Vagina (tissue), 2 donors: ENCODE measurements at regions not wholly inside any gene's neighbourhood (a gene's known extent, or its start where the extent isn't known, plus 50 kb on each side); places are given as distances from the start of the nearest gene placed in this dataset.

Source experiments
- DNase-seq, 2 donors: peaks; one replicate each; pipeline ENCODE4 v3.0.0-alpha.2; 2017; ENCODE audit errors: extremely low spot score in 2 of 2
- H3K27ac ChIP-seq: fragments of 200-600 bp; sonication (generic); one replicate; pipeline ENCODE4 v1.5.1; 2019
- H3K27me3 ChIP-seq: fragments of 200-600 bp; sonication (generic); one replicate; pipeline ENCODE4 v1.5.1; 2019
- H3K36me3 ChIP-seq, 2 donors: fragments of 200-600 bp; sonication (generic); one replicate each; pipeline ENCODE4 v1.5.1; 2017 to 2019
- H3K4me1 ChIP-seq: fragments of 200-600 bp; sonication (generic); one replicate; pipeline ENCODE4 v1.5.1; 2019
- H3K4me3 ChIP-seq, 2 donors: fragments of 200-600 bp; sonication (generic); 1 replicate in 1 of 2; 2 replicates in 1 of 2; pipeline ENCODE4 v1.5.1; 2016 to 2019
- H3K9me3 ChIP-seq: fragments of 200-600 bp; sonication (generic); one replicate; pipeline ENCODE4 v1.5.1; 2019
- CTCF ChIP-seq, 3 experiments: fragments of 450-650 bp in 2 of 3; fragments of 200-600 bp in 1 of 3; sonication (generic) in 1 of 3; IDR thresholded peaks; one replicate each; pipeline ENCODE4 v1.5.1; 2017 to 2019; ENCODE audit warnings: antibody characterized with exemption in 3 of 3, mild to moderate bottlenecking in 2 of 3, moderate library complexity in 2 of 3
- POLR2A ChIP-seq, 2 donors: fragments of 450-650 bp; IDR thresholded peaks; one replicate each; pipeline ENCODE4 v1.6.1; 2017; ENCODE audit warnings: antibody characterized with exemption in 2 of 2, mild to moderate bottlenecking in 2 of 2, moderate library complexity in 2 of 2
- POLR2AphosphoS5 ChIP-seq, 2 donors: sonication (generic); formaldehyde crosslinking; IDR thresholded peaks; one replicate each; pipeline ENCODE4 v1.9.0; 2017; ENCODE audit warnings: antibody characterized with exemption in 2 of 2, mild to moderate bottlenecking in 2 of 2, low read depth in 1 of 2; ENCODE audit not compliant: insufficient read depth in 1 of 2
- intact Hi-C: fragments of 100-400 bp; cut with DNase I; formaldehyde crosslinking; loops from one replicate; pipeline ENCODE4 v1.15.1; 2023

- intact Hi-C loops, result no loop called here
- no peaks in the 10 kb centered on the region for H3K27me3 ChIP-seq
- no peaks in the 10 kb centered on the region for H3K4me1 ChIP-seq
- H3K9me3 ChIP-seq, result no peaks in the 10 kb centered on the region
- no peak overlapping the region for H3K4me3 ChIP-seq
- DNase-seq, result no peak
- TF ChIP-seq POLR2A (IDR thresholded peaks at IDR 0.05), result no peak
- no peak for TF ChIP-seq CTCF (IDR thresholded peaks at IDR 0.05)
- no peak for TF ChIP-seq POLR2AphosphoS5 (IDR thresholded peaks at IDR 0.05; ENCODE audit: insufficient read depth in 1 of 2, low read depth in 1 of 2)
- H3K27ac ChIP-seq, result no peak overlapping the region
- no peaks in the 10 kb centered on the region for H3K36me3 ChIP-seq
Observed at GRCh38 chr2:234166531-234166930, 116.0 kb downstream of the SPP2 start.

- no peaks in the 10 kb centered on the region for H3K36me3 ChIP-seq
- H3K27me3 ChIP-seq, result no peaks in the 10 kb centered on the region
- no peak for DNase-seq
- TF ChIP-seq CTCF (IDR thresholded peaks at IDR 0.05) (no peak), POLR2AphosphoS5 (IDR thresholded peaks at IDR 0.05; ENCODE audit: insufficient read depth in 1 of 2, low read depth in 1 of 2) (no peak), POLR2A (IDR thresholded peaks at IDR 0.05) (no peak)
- H3K4me1 ChIP-seq, result no peaks in the 10 kb centered on the region
- intact Hi-C loops, result no loop called here
- H3K9me3 ChIP-seq, result no peaks in the 10 kb centered on the region
- no peak overlapping the region for H3K4me3 ChIP-seq
- no peak overlapping the region for H3K27ac ChIP-seq
Observed at GRCh38 chr2:234165421-234165820, 114.9 kb downstream of the SPP2 start.

- Histone ChIP-seq H3K4me3 (no peak overlapping the region), H3K9me3 (no peaks in the 10 kb centered on the region), H3K27ac (no peak overlapping the region), H3K27me3 (no peaks in the 10 kb centered on the region), H3K36me3 (no peaks in the 10 kb centered on the region), H3K4me1 (no peaks in the 10 kb centered on the region)
- peak in 1 of 2 donors; percentile 47 for DNase-seq
- no peak for TF ChIP-seq CTCF (IDR thresholded peaks at IDR 0.05)
- no peak for TF ChIP-seq POLR2AphosphoS5 (IDR thresholded peaks at IDR 0.05; ENCODE audit: insufficient read depth in 1 of 2, low read depth in 1 of 2)
- no peak for TF ChIP-seq POLR2A (IDR thresholded peaks at IDR 0.05)
- intact Hi-C loops, result no loop called here
Observed at GRCh38 chr2:234164493-234165413, 114.3 kb downstream of the SPP2 start.

- TF ChIP-seq POLR2AphosphoS5 (IDR thresholded peaks at IDR 0.05; ENCODE audit: insufficient read depth in 1 of 2, low read depth in 1 of 2) (no peak), POLR2A (IDR thresholded peaks at IDR 0.05) (no peak), CTCF (IDR thresholded peaks at IDR 0.05) (no peak)
- Histone ChIP-seq H3K4me1 (no peaks in the 10 kb centered on the region), H3K36me3 (no peaks in the 10 kb centered on the region), H3K27me3 (no peaks in the 10 kb centered on the region), H3K9me3 (no peaks in the 10 kb centered on the region), H3K4me3 (no peak overlapping the region), H3K27ac (no peak overlapping the region)
- intact Hi-C loops, result no loop called here
- no peak for DNase-seq
Observed at GRCh38 chr2:234163510-234164045, 113.1 kb downstream of the SPP2 start.

- no peaks in the 10 kb centered on the region for H3K4me1 ChIP-seq
- no peak for DNase-seq
- no peaks in the 10 kb centered on the region for H3K36me3 ChIP-seq
- TF ChIP-seq POLR2AphosphoS5 (IDR thresholded peaks at IDR 0.05; ENCODE audit: insufficient read depth in 1 of 2, low read depth in 1 of 2) (no peak), CTCF (IDR thresholded peaks at IDR 0.05) (no peak), POLR2A (IDR thresholded peaks at IDR 0.05) (no peak)
- H3K4me3 ChIP-seq, result no peak overlapping the region
- intact Hi-C loops, result no loop called here
- H3K9me3 ChIP-seq, result no peaks in the 10 kb centered on the region
- H3K27me3 ChIP-seq, result no peaks in the 10 kb centered on the region
- no peak overlapping the region for H3K27ac ChIP-seq
Observed at GRCh38 chr2:234162861-234163260, 112.4 kb downstream of the SPP2 start.
